Endothelial cell (in vitro differentiated cells): ENCODE measurements at regions not wholly inside any gene's neighbourhood (a gene's known extent, or its start where the extent isn't known, plus 50 kb on each side); places are given as distances from the start of the nearest gene placed in this dataset.

Experiments
- DNase-seq: peaks from one replicate; pipeline ENCODE4 v3.0.0; 2021; ENCODE audit warnings: low spot score
- H3K27ac Mint-ChIP-seq: one replicate; pipeline ENCODE4 v1.8.0; 2021; ENCODE audit warnings: mixed read lengths, inconsistent platforms; ENCODE audit not compliant: unreplicated experiment
- H3K27me3 Mint-ChIP-seq: one replicate; pipeline ENCODE4 v1.8.0; 2021; ENCODE audit warnings: mild to moderate bottlenecking, moderate library complexity, mixed read lengths, inconsistent platforms; ENCODE audit not compliant: unreplicated experiment
- H3K36me3 Mint-ChIP-seq: one replicate; pipeline ENCODE4 v1.8.0; 2021; ENCODE audit warnings: mild to moderate bottlenecking, low read depth, mixed read lengths, inconsistent platforms; ENCODE audit not compliant: unreplicated experiment
- H3K4me1 Mint-ChIP-seq: one replicate; pipeline ENCODE4 v1.8.0; 2021; ENCODE audit warnings: mild to moderate bottlenecking, mixed read lengths, inconsistent platforms; ENCODE audit not compliant: unreplicated experiment
- H3K4me3 Mint-ChIP-seq: one replicate; pipeline ENCODE4 v1.8.0; 2021; ENCODE audit warnings: mild to moderate bottlenecking, mixed read lengths, inconsistent platforms; ENCODE audit not compliant: unreplicated experiment
- H3K9me3 Mint-ChIP-seq: one replicate; pipeline ENCODE4 v1.8.0; 2021; ENCODE audit warnings: mixed read lengths, inconsistent platforms; ENCODE audit not compliant: unreplicated experiment
- TF ChIP-seq, protein P1 (sequence below): fragments of 200-600 bp; sonication (generic); IDR thresholded peaks from one replicate; pipeline ENCODE4 v1.5.0; 2021; ENCODE audit warnings: antibody characterized with exemption; ENCODE audit not compliant: unreplicated experiment

DNA sequence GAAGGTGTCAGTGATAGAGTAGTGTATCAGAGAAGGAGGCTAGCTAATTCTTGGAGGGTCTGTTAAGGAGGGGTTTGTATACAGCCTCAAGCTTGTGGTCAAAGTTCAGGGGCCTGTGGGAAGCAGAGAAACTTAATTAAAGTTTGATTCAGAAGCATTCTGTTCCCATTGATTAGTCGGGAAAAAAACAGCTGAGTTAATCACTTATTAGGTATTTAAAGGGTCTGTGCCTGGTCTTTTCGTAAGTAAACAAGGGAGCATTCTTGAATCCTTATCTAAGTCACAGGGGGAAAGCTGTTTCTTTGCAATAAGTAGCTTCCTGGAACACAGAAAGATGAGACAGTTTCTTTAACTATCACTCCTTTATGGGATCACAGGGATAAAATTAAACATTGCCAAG lies 492.1 kb downstream of the PCDH10 start:
- Mint-ChIP-seq H3K36me3 (no peaks in the 10 kb centered on the region), H3K4me1 (no peaks in the 10 kb centered on the region), H3K27ac (no peak overlapping the region), H3K4me3 (no peak overlapping the region), H3K9me3 (no peaks in the 10 kb centered on the region), H3K27me3 (no peaks in the 10 kb centered on the region)
- no peak for DNase-seq
- TF ChIP-seq, protein P1, sequence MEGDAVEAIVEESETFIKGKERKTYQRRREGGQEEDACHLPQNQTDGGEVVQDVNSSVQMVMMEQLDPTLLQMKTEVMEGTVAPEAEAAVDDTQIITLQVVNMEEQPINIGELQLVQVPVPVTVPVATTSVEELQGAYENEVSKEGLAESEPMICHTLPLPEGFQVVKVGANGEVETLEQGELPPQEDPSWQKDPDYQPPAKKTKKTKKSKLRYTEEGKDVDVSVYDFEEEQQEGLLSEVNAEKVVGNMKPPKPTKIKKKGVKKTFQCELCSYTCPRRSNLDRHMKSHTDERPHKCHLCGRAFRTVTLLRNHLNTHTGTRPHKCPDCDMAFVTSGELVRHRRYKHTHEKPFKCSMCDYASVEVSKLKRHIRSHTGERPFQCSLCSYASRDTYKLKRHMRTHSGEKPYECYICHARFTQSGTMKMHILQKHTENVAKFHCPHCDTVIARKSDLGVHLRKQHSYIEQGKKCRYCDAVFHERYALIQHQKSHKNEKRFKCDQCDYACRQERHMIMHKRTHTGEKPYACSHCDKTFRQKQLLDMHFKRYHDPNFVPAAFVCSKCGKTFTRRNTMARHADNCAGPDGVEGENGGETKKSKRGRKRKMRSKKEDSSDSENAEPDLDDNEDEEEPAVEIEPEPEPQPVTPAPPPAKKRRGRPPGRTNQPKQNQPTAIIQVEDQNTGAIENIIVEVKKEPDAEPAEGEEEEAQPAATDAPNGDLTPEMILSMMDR: no peak

DNA sequence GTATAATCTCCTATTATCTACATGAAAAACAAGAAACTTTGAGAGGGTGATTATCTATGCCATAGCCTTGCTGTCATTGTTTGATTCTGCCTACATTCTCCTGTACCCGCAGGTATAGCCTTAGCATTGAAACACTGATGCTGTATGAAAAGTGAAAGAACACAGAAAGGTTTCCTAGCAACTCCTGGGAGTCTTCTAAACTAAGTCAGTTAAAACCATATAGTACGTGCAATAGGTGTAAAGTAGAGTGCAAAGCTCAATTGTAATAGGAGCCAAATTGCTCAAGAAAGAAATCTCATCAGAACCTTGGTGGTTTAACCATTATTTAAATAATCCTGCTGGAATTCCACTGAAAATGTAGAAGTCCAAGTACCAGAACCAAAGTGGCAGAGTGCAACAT lies 489.7 kb downstream of the PCDH10 start:
- H3K9me3 Mint-ChIP-seq: no peaks in the 10 kb centered on the region
- TF ChIP-seq, protein P1: no peak
- H3K4me1 Mint-ChIP-seq: no peaks in the 10 kb centered on the region
- H3K36me3 Mint-ChIP-seq: no peaks in the 10 kb centered on the region
- no peaks in the 10 kb centered on the region for H3K27me3 Mint-ChIP-seq
- DNase-seq: no peak
- no peak overlapping the region for H3K4me3 Mint-ChIP-seq
- H3K27ac Mint-ChIP-seq: no peak overlapping the region

DNA sequence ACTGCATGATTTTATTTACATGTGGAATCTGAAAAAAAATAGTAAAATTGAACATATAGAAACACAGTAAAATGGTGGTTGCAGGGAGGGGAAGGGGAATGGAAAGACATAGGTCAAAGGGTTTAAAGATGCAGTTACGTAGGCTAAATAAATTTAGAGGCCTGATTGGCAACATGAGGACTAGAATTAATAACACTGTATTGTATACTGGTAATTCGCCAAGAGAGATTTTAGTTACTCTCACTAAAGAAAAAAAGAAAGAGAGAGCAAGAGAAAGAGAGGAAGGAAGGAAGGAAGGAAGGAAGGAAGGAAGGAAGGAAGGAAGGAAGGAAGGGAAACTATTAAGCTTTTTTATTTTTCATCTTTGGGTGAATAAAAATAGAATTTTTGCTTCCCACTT lies 488.1 kb downstream of the PCDH10 start:
- no peaks in the 10 kb centered on the region for H3K4me1 Mint-ChIP-seq
- H3K9me3 Mint-ChIP-seq: no peaks in the 10 kb centered on the region
- TF ChIP-seq, protein P1: no peak
- H3K27ac Mint-ChIP-seq: no peak overlapping the region
- H3K4me3 Mint-ChIP-seq: no peak overlapping the region
- DNase-seq: no peak
- H3K27me3 Mint-ChIP-seq: no peaks in the 10 kb centered on the region
- H3K36me3 Mint-ChIP-seq: no peaks in the 10 kb centered on the region

DNA sequence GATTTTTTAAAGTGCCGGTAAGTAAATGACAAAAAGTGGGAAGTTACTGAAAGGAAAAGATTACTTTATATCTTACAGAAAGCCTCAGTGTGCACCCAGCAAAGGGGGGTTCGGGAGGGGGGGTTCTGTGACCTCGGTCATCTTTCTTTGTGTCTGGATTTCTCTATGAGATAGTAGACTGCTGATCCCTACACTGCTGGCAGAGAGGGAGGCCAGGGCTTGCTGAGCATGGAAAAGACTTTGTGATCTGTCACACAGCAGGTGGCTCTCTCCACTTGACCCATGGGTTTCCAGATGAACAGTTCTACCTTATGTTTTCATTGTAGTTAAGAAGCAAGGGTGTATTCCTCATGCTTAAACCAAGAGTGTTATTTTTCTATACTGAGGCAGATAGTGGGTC lies 475.6 kb downstream of the PCDH10 start:
- Mint-ChIP-seq H3K4me1 (peaks cover 5% of the 10 kb centered on the region), H3K27ac (no peak overlapping the region), H3K36me3 (no peaks in the 10 kb centered on the region), H3K9me3 (no peaks in the 10 kb centered on the region), H3K27me3 (no peaks in the 10 kb centered on the region), H3K4me3 (no peak overlapping the region)
- TF ChIP-seq, protein P1: no peak
- DNase-seq: no peak

DNA sequence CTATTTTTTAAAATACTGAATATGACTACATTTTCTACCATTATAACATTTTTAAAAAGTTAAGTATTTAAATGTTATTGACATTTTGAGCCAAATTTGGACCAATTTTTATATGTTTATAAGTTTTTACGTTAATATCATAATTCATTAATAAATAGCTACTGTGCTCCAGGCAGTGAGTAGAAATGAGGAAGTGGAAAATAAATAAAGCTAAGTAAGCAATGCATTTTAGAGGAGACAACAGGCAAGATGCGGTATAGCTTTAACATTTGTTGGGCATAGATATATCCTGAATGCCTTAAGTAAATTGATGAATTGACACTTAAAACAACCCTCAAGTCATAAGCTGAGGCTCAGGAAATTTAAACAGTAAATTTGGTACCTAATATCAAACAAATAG lies 474.8 kb downstream of the PCDH10 start:
- no peak overlapping the region for H3K4me3 Mint-ChIP-seq
- no peaks in the 10 kb centered on the region for H3K36me3 Mint-ChIP-seq
- no peak overlapping the region for H3K27ac Mint-ChIP-seq
- TF ChIP-seq, protein P1: no peak
- no peak for DNase-seq
- H3K27me3 Mint-ChIP-seq: no peaks in the 10 kb centered on the region
- peaks cover 5% of the 10 kb centered on the region for H3K4me1 Mint-ChIP-seq
- no peaks in the 10 kb centered on the region for H3K9me3 Mint-ChIP-seq
